Naive B cell (primary cell): ENCODE measurements at regions not wholly inside any gene's neighbourhood (a gene's known extent, or its start where the extent isn't known, plus 50 kb on each side); places are given as distances from the start of the nearest gene placed in this dataset.

Experiments used
- ATAC-seq, 2 donors: fragments of 150-1000 bp; cut with Tn5 transposase; 2 replicates each; pipeline ENCODE4 v1.10.0; 2021; ENCODE audit warnings: low read depth in 2 of 2, mild to moderate bottlenecking in 2 of 2, moderate library complexity in 2 of 2
- DNase-seq: peaks from one replicate; pipeline ENCODE4 v3.0.0; 2022
- H3K27ac Mint-ChIP-seq, 6 donors: one replicate each; pipeline ENCODE4 v1.8.0; 2020 to 2022; ENCODE audit warnings: mild to moderate bottlenecking in 6 of 6, mixed read lengths in 6 of 6, moderate library complexity in 5 of 6, inconsistent platforms in 2 of 6
- H3K27me3 Mint-ChIP-seq, 3 donors: one replicate each; pipeline ENCODE4 v1.8.0; 2021 to 2022; ENCODE audit warnings: mixed read lengths in 3 of 3, mild to moderate bottlenecking in 1 of 3
- H3K36me3 Mint-ChIP-seq, 2 donors: one replicate each; pipeline ENCODE4 v1.8.0; 2020 to 2022; ENCODE audit warnings: mixed read lengths in 2 of 2, inconsistent platforms in 1 of 2, mild to moderate bottlenecking in 1 of 2
- H3K4me1 Mint-ChIP-seq, 3 donors: one replicate each; pipeline ENCODE4 v1.8.0; 2020 to 2022; ENCODE audit warnings: mixed read lengths in 3 of 3, inconsistent platforms in 1 of 3, mild to moderate bottlenecking in 1 of 3, moderate library complexity in 1 of 3
- H3K4me3 Mint-ChIP-seq, 8 donors: one replicate each; pipeline ENCODE4 v1.8.0; 2020 to 2022; ENCODE audit warnings: mild to moderate bottlenecking in 8 of 8, mixed read lengths in 8 of 8, moderate library complexity in 8 of 8, inconsistent platforms in 2 of 8
- H3K9me3 Mint-ChIP-seq, 7 donors: one replicate each; pipeline ENCODE4 v1.8.0; 2020 to 2022; ENCODE audit warnings: mixed read lengths in 7 of 7, mild to moderate bottlenecking in 5 of 7, inconsistent platforms in 2 of 7, moderate library complexity in 1 of 7

- H3K4me3 Mint-ChIP-seq, result no peak overlapping the region
- ATAC-seq, result no peak
- peaks cover 0 to 5% (median 0%) of the 10 kb centered on the region in 7 donors for H3K9me3 Mint-ChIP-seq
- H3K4me1 Mint-ChIP-seq, result no peaks in the 10 kb centered on the region
- no peak for DNase-seq
- H3K27me3 Mint-ChIP-seq, result no peaks in the 10 kb centered on the region
- no peaks in the 10 kb centered on the region for H3K36me3 Mint-ChIP-seq
- H3K27ac Mint-ChIP-seq, result no peak overlapping the region
Observed at GRCh38 chr6:122129313-122130025, 270.0 kb upstream of the HSF2 start.

- DNase-seq (no peak), ATAC-seq (no peak)
- Mint-ChIP-seq H3K36me3 (no peaks in the 10 kb centered on the region), H3K27me3 (no peaks in the 10 kb centered on the region), H3K4me1 (no peaks in the 10 kb centered on the region), H3K9me3 (peaks cover 0 to 5% (median 0%) of the 10 kb centered on the region in 7 donors), H3K27ac (no peak overlapping the region), H3K4me3 (no peak overlapping the region)
Observed at GRCh38 chr6:122130026-122130348, 269.5 kb upstream of the HSF2 start.

- no peaks in the 10 kb centered on the region for H3K27me3 Mint-ChIP-seq
- ATAC-seq, result no peak
- peaks cover 0 to 5% (median 0%) of the 10 kb centered on the region in 7 donors for H3K9me3 Mint-ChIP-seq
- no peak overlapping the region for H3K27ac Mint-ChIP-seq
- no peak overlapping the region for H3K4me3 Mint-ChIP-seq
- no peaks in the 10 kb centered on the region for H3K36me3 Mint-ChIP-seq
- no peaks in the 10 kb centered on the region for H3K4me1 Mint-ChIP-seq
- no peak for DNase-seq
Observed at GRCh38 chr6:122130518-122130917, 268.9 kb upstream of the HSF2 start.

GRCh38 chr6:122136386-122136785 is 263.1 kb upstream of the HSF2 start:
- ATAC-seq (no peak), DNase-seq (no peak)
- Mint-ChIP-seq H3K4me1 (no peaks in the 10 kb centered on the region), H3K4me3 (no peak overlapping the region), H3K36me3 (no peaks in the 10 kb centered on the region), H3K27me3 (no peaks in the 10 kb centered on the region), H3K9me3 (no peaks in the 10 kb centered on the region), H3K27ac (no peak overlapping the region)

GRCh38 chr6:122140031-122140430 is 259.4 kb upstream of the HSF2 start:
- DNase-seq, result no peak
- no peaks in the 10 kb centered on the region for H3K4me1 Mint-ChIP-seq

GRCh38 chr6:122141246-122141645 is 258.2 kb upstream of the HSF2 start:
- H3K27me3 Mint-ChIP-seq, result no peaks in the 10 kb centered on the region
- no peak overlapping the region for H3K27ac Mint-ChIP-seq
- DNase-seq (no peak), ATAC-seq (no peak)
- no peaks in the 10 kb centered on the region for H3K4me1 Mint-ChIP-seq
- H3K36me3 Mint-ChIP-seq, result no peaks in the 10 kb centered on the region
- H3K4me3 Mint-ChIP-seq, result no peak overlapping the region
- H3K9me3 Mint-ChIP-seq, result no peaks in the 10 kb centered on the region

More at GRCh38 chr6:122140031-122140430, 259.4 kb upstream of the HSF2 start:
- Mint-ChIP-seq H3K27me3 (no peaks in the 10 kb centered on the region), H3K4me3 (no peak overlapping the region), H3K9me3 (no peaks in the 10 kb centered on the region), H3K36me3 (no peaks in the 10 kb centered on the region), H3K27ac (no peak overlapping the region)
- ATAC-seq, result no peak

GRCh38 chr6:122143813-122144601 is 255.4 kb upstream of the HSF2 start:
- H3K27me3 Mint-ChIP-seq, result no peaks in the 10 kb centered on the region
- ATAC-seq (no peak), DNase-seq (no peak)
- H3K9me3 Mint-ChIP-seq, result no peaks in the 10 kb centered on the region
- no peak overlapping the region for H3K4me3 Mint-ChIP-seq
- H3K36me3 Mint-ChIP-seq, result no peaks in the 10 kb centered on the region
- peak overlapping the region in 1 of 6 donors; percentile 46 for H3K27ac Mint-ChIP-seq
- no peaks in the 10 kb centered on the region for H3K4me1 Mint-ChIP-seq

GRCh38 chr6:122145246-122145645 is 254.2 kb upstream of the HSF2 start:
- Mint-ChIP-seq H3K36me3 (no peaks in the 10 kb centered on the region), H3K4me3 (no peak overlapping the region), H3K27ac (no peak overlapping the region), H3K27me3 (no peaks in the 10 kb centered on the region), H3K9me3 (no peaks in the 10 kb centered on the region), H3K4me1 (no peaks in the 10 kb centered on the region)
- no peak for ATAC-seq
- no peak for DNase-seq

GRCh38 chr6:122145741-122146240 is 253.7 kb upstream of the HSF2 start:
- ATAC-seq, result no peak
- Mint-ChIP-seq H3K4me3 (no peak overlapping the region), H3K4me1 (no peaks in the 10 kb centered on the region), H3K27ac (no peak overlapping the region), H3K36me3 (no peaks in the 10 kb centered on the region), H3K27me3 (no peaks in the 10 kb centered on the region), H3K9me3 (no peaks in the 10 kb centered on the region)
- DNase-seq, result no peak

GRCh38 chr6:122147291-122147690 is 252.2 kb upstream of the HSF2 start:
- no peaks in the 10 kb centered on the region for H3K9me3 Mint-ChIP-seq

GRCh38 chr6:122151066-122151465 is 248.4 kb upstream of the HSF2 start:
- Mint-ChIP-seq H3K27ac (no peak overlapping the region), H3K9me3 (no peaks in the 10 kb centered on the region), H3K36me3 (no peaks in the 10 kb centered on the region), H3K27me3 (no peaks in the 10 kb centered on the region), H3K4me1 (no peaks in the 10 kb centered on the region), H3K4me3 (no peak overlapping the region)
- DNase-seq, result no peak
- no peak for ATAC-seq

More at GRCh38 chr6:122147291-122147690, 252.2 kb upstream of the HSF2 start:
- Mint-ChIP-seq H3K27ac (no peak overlapping the region), H3K27me3 (no peaks in the 10 kb centered on the region), H3K4me3 (no peak overlapping the region), H3K36me3 (no peaks in the 10 kb centered on the region), H3K4me1 (no peaks in the 10 kb centered on the region)
- DNase-seq (no peak), ATAC-seq (no peak)

- H3K27ac Mint-ChIP-seq, result no peak overlapping the region
- no peak overlapping the region for H3K4me3 Mint-ChIP-seq
- H3K4me1 Mint-ChIP-seq, result no peaks in the 10 kb centered on the region
- no peaks in the 10 kb centered on the region for H3K27me3 Mint-ChIP-seq
- H3K36me3 Mint-ChIP-seq, result no peaks in the 10 kb centered on the region
- ATAC-seq (no peak), DNase-seq (no peak)
- no peaks in the 10 kb centered on the region for H3K9me3 Mint-ChIP-seq
Observed at GRCh38 chr6:122151763-122152162, 247.7 kb upstream of the HSF2 start.

- H3K27ac Mint-ChIP-seq, result no peak overlapping the region
- no peaks in the 10 kb centered on the region for H3K27me3 Mint-ChIP-seq
- no peaks in the 10 kb centered on the region for H3K4me1 Mint-ChIP-seq
- no peaks in the 10 kb centered on the region for H3K36me3 Mint-ChIP-seq
- ATAC-seq (no peak), DNase-seq (no peak)
- H3K4me3 Mint-ChIP-seq, result no peak overlapping the region
- H3K9me3 Mint-ChIP-seq, result no peaks in the 10 kb centered on the region
Observed at GRCh38 chr6:122153557-122153956, 245.9 kb upstream of the HSF2 start.

GRCh38 chr6:122154155-122154554 is 245.3 kb upstream of the HSF2 start:
- H3K4me3 Mint-ChIP-seq, result no peak overlapping the region
- H3K9me3 Mint-ChIP-seq, result no peaks in the 10 kb centered on the region
- H3K36me3 Mint-ChIP-seq, result no peaks in the 10 kb centered on the region
- no peak for ATAC-seq
- no peaks in the 10 kb centered on the region for H3K4me1 Mint-ChIP-seq
- no peak for DNase-seq
- no peak overlapping the region for H3K27ac Mint-ChIP-seq
- no peaks in the 10 kb centered on the region for H3K27me3 Mint-ChIP-seq
